ENCODE measurements at regions not wholly inside any gene's neighbourhood (a gene's known extent, or its start where the extent isn't known, plus 50 kb on each side); places are given as distances from the start of the nearest gene placed in this dataset.

DNA sequence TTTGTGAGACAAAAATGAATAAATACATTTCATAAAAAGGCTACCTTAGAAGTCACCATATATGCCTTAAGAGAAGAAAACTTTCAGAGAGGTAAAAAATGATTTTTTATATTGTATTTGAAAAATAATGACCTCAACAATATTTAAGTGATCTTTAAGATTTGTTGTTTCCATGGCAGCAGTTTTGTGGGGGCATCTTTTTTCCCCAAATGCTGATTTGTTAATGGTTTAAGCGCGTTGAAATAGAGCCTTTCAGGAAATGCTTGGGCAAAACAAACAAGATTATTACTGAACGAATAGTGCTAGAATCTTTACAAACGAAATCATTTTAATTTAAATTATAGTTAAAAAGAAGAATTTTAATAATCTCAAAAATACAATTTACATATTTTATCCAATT lies 103.1 kb upstream of the MYO16 start:
- 63 to 68% methylated on average over 4 of the region's 4 CpGs for WGBS, 2 donors
- no peaks in the 10 kb centered on the region for H3K27me3 ChIP-seq (ENCODE audit: control insufficient read depth in 1 of 2, insufficient read depth in 2 of 2, low read length in 1 of 2)
- H3K4me3 ChIP-seq (ENCODE audit: low read length in 2 of 2), result no peak overlapping the region
- no peaks in the 10 kb centered on the region for H3K4me1 ChIP-seq (ENCODE audit: control insufficient read depth in 1 of 2, insufficient read depth in 2 of 2, low read length in 2 of 2)
- no peaks in the 10 kb centered on the region for H3K36me3 ChIP-seq (ENCODE audit: control insufficient read depth in 1 of 2, insufficient read depth in 2 of 2, low read length in 1 of 2)
- no peak overlapping the region for H3K27ac ChIP-seq (ENCODE audit: low read depth in 1 of 2, low read length in 2 of 2)
- intact Hi-C loops (cut with DNase I), result no loop called here
- no peaks in the 10 kb centered on the region for H3K9me3 ChIP-seq (ENCODE audit: control insufficient read depth, low read length)
- no peak for ATAC-seq (ENCODE audit: low FRiP score)
- DNase-seq, result no peak

DNA sequence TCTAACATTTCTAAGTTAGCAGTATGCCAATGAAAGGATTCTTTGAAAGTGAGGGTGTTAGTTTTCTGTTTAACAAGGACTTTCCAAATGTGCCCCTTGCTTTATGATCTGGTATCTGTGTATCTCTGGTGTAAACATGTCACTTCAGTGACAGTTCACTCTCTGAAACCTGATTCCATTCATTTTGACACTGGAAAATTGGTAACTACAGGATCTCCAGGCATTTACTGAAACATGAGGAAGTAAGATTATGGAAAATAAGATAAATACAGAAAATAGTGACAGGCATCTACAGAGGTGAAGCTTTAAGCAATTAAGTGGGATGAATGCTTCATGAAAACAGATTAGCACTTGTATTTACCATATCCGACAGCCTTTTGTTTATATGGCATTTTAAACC lies 101.6 kb upstream of the MYO16 start:
- H3K27ac ChIP-seq (ENCODE audit: low read depth in 1 of 2, low read length in 2 of 2), result no peak overlapping the region
- 14 to 34% methylated on average over 1 of the region's 1 CpG for WGBS, 2 donors
- H3K36me3 ChIP-seq (ENCODE audit: control insufficient read depth in 1 of 2, insufficient read depth in 2 of 2, low read length in 1 of 2), result no peaks in the 10 kb centered on the region

DNA sequence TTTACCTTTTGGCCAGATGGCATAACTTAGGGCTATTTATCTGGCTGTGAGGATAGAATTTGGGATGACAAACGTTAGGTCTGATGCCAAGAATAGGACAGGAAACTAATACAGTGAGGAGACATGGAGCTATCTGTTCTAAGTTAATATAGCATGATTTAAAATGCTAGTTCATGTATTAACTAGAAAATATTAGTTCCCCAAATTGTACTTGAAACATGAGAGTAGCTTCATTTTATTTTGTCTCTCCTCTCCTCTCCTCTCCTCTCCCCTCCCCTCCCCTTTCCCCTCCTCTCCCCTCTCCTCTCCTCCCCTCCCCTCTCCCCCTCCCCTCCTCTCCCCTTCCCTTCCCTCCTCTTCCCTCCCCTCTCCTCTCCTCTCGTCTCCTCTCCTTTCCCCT lies 101.1 kb upstream of the MYO16 start:
- Histone ChIP-seq H3K27ac (ENCODE audit: low read depth in 1 of 2, low read length in 2 of 2) (no peak overlapping the region), H3K4me1 (ENCODE audit: control insufficient read depth in 1 of 2, insufficient read depth in 2 of 2, low read length in 2 of 2) (no peaks in the 10 kb centered on the region), H3K36me3 (ENCODE audit: control insufficient read depth in 1 of 2, insufficient read depth in 2 of 2, low read length in 1 of 2) (no peaks in the 10 kb centered on the region), H3K27me3 (ENCODE audit: control insufficient read depth in 1 of 2, insufficient read depth in 2 of 2, low read length in 1 of 2) (no peaks in the 10 kb centered on the region), H3K4me3 (ENCODE audit: low read length in 2 of 2) (no peak overlapping the region), H3K9me3 (ENCODE audit: control insufficient read depth, low read length) (no peaks in the 10 kb centered on the region)
- intact Hi-C loops (cut with DNase I), result no loop called here
- ATAC-seq (ENCODE audit: low FRiP score) (no peak), DNase-seq (no peak)
- 27 to 35% methylated on average over 2 of the region's 2 CpGs for WGBS, 2 donors

More for the DNA sequence above, 101.6 kb upstream of the MYO16 start:
- H3K9me3 ChIP-seq (ENCODE audit: control insufficient read depth, low read length), result no peaks in the 10 kb centered on the region
- no peak for ATAC-seq (ENCODE audit: low FRiP score)
- no peaks in the 10 kb centered on the region for H3K4me1 ChIP-seq (ENCODE audit: control insufficient read depth in 1 of 2, insufficient read depth in 2 of 2, low read length in 2 of 2)
- no peak for DNase-seq
- intact Hi-C loops (cut with DNase I), result no loop called here
- no peaks in the 10 kb centered on the region for H3K27me3 ChIP-seq (ENCODE audit: control insufficient read depth in 1 of 2, insufficient read depth in 2 of 2, low read length in 1 of 2)
- H3K4me3 ChIP-seq (ENCODE audit: low read length in 2 of 2), result no peak overlapping the region

DNA sequence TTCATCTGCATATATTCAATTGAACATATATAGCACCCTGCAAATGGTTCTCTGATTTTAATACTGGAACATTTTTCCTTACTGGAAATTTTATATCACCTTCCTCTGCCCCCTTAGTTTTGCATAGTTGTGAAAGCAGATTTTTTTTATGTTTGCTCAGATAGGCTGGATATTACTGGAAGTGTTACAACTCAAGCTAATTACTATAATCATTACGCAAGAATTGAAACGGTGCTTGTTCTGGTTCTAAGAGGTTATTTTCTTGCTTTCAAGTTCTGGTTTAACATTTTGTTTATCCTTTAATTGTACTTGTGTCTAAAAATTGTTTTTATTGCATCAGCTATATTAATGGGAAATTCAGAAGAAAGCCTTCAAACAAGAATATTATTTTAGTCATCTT lies 95.6 kb upstream of the MYO16 start:
- 90 to 92% methylated on average over 2 of the region's 2 CpGs for WGBS, 2 donors
- Histone ChIP-seq H3K9me3 (ENCODE audit: control insufficient read depth, low read length) (no peaks in the 10 kb centered on the region), H3K27me3 (ENCODE audit: control insufficient read depth in 1 of 2, insufficient read depth in 2 of 2, low read length in 1 of 2) (no peaks in the 10 kb centered on the region), H3K4me3 (ENCODE audit: low read length in 2 of 2) (no peak overlapping the region), H3K27ac (ENCODE audit: low read depth in 1 of 2, low read length in 2 of 2) (no peak overlapping the region), H3K4me1 (ENCODE audit: control insufficient read depth in 1 of 2, insufficient read depth in 2 of 2, low read length in 2 of 2) (no peaks in the 10 kb centered on the region), H3K36me3 (ENCODE audit: control insufficient read depth in 1 of 2, insufficient read depth in 2 of 2, low read length in 1 of 2) (no peaks in the 10 kb centered on the region)
- intact Hi-C loops (cut with DNase I), result no loop called here
- DNase-seq (no peak), ATAC-seq (ENCODE audit: low FRiP score) (no peak)

DNA sequence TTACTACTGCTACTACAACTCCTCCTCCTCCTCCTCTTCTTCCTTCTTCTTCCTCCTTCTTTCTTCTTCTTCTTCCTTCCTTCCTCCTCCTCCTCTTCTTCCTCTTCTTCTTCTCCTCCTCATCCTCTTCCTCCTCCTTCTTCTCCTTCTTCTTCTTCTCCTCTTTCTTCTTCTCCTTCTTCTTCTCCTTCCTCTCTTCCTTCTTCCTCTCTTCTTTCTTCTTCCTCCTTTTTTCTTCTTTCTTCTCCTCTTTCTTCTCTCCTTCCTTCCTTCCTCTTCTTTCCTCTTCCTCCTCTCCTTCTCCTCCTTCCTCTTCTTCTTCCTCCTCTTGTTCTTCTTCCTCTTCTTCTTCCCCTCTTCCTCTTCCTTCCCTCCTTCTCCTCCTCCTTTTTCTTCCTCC lies 94.7 kb upstream of the MYO16 start:
- H3K27ac ChIP-seq (ENCODE audit: low read depth in 1 of 2, low read length in 2 of 2), result no peak overlapping the region
- no peaks in the 10 kb centered on the region for H3K27me3 ChIP-seq (ENCODE audit: control insufficient read depth in 1 of 2, insufficient read depth in 2 of 2, low read length in 1 of 2)
- no peaks in the 10 kb centered on the region for H3K9me3 ChIP-seq (ENCODE audit: control insufficient read depth, low read length)
- H3K4me3 ChIP-seq (ENCODE audit: low read length in 2 of 2), result no peak overlapping the region
- H3K36me3 ChIP-seq (ENCODE audit: control insufficient read depth in 1 of 2, insufficient read depth in 2 of 2, low read length in 1 of 2), result no peaks in the 10 kb centered on the region
- ATAC-seq (ENCODE audit: low FRiP score) (no peak), DNase-seq (no peak)
- no peaks in the 10 kb centered on the region for H3K4me1 ChIP-seq (ENCODE audit: control insufficient read depth in 1 of 2, insufficient read depth in 2 of 2, low read length in 2 of 2)
- intact Hi-C loops (cut with DNase I), result no loop called here

DNA sequence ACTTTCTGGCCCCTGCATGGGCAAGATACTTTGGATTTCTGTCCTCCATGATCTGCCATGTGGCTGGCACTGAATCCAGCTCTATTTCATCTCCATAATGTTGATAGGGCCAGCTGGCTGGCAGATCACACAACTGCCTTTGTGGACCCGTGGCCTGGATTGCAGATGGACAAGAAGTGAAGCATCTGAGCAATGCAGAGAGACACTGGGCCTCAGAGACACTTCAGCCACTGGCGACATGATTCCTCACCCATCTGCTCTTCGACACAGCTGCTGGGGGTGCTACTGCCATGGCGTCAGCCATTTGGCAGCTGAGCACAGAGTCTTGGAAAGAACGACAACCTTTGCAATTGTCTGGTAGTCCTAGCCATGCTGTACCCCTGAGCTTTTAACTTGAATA lies 79.5 kb upstream of the MYO16 start:
- Histone ChIP-seq H3K4me3 (ENCODE audit: low read length in 2 of 2) (no peak overlapping the region), H3K9me3 (ENCODE audit: control insufficient read depth, low read length) (no peaks in the 10 kb centered on the region), H3K4me1 (ENCODE audit: control insufficient read depth in 1 of 2, insufficient read depth in 2 of 2, low read length in 2 of 2) (no peaks in the 10 kb centered on the region), H3K27ac (ENCODE audit: low read depth in 1 of 2, low read length in 2 of 2) (no peak overlapping the region), H3K36me3 (ENCODE audit: control insufficient read depth in 1 of 2, insufficient read depth in 2 of 2, low read length in 1 of 2) (no peaks in the 10 kb centered on the region), H3K27me3 (ENCODE audit: control insufficient read depth in 1 of 2, insufficient read depth in 2 of 2, low read length in 1 of 2) (no peaks in the 10 kb centered on the region)
- intact Hi-C loops (cut with DNase I), result no loop called here
- DNase-seq (no peak), ATAC-seq (ENCODE audit: low FRiP score) (no peak)
- 52 to 53% methylated on average over 5 of the region's 5 CpGs for WGBS, 2 donors

DNA sequence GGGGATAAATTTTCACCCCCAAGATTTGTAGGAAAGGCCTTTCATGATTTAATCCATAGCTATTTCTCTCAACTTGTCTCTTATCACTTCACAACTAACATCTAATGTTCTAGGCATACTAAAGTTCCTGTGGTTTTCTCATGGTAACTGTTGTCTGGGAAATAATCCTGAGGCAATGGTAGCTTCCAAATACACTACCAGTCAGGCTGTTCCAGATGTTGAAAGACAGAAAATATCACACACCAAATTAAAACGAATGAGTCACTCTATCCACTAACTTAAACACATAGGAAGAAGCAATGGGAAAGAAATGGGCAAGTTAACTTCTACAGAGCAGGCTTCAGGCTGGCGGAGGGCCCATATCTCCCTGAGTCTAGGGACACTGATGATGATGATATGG lies 77.7 kb upstream of the MYO16 start:
- Histone ChIP-seq H3K9me3 (ENCODE audit: control insufficient read depth, low read length) (no peaks in the 10 kb centered on the region), H3K4me1 (ENCODE audit: control insufficient read depth in 1 of 2, insufficient read depth in 2 of 2, low read length in 2 of 2) (no peaks in the 10 kb centered on the region), H3K27me3 (ENCODE audit: control insufficient read depth in 1 of 2, insufficient read depth in 2 of 2, low read length in 1 of 2) (no peaks in the 10 kb centered on the region), H3K27ac (ENCODE audit: low read depth in 1 of 2, low read length in 2 of 2) (no peak overlapping the region), H3K36me3 (ENCODE audit: control insufficient read depth in 1 of 2, insufficient read depth in 2 of 2, low read length in 1 of 2) (no peaks in the 10 kb centered on the region), H3K4me3 (ENCODE audit: low read length in 2 of 2) (no peak overlapping the region)
- DNase-seq, result no peak
- no peak for ATAC-seq (ENCODE audit: low FRiP score)
- WGBS, 2 donors, result 65 to 74% methylated on average over 2 of the region's 2 CpGs
- intact Hi-C loops (cut with DNase I), result no loop called here

DNA sequence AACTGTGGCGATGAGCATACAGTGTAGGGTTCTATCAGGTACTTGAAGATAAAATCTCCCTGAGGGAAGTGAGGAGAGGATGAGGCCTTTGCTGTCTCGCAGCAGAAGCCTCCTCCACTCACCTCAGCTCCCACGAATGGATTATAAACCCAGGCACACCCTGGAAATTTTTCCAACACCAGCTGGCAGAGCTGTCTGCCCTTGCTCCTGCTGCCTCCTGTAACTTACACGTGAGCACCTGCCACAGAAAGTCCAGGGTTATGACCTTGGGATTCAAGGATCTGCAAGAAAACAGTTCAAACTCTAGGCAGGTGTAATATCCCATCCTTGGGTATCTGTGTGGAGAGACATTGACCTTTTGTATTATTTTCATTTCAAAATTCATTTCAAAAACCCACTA lies 70.9 kb upstream of the MYO16 start:
- DNase-seq, result no peak
- WGBS, 2 donors, result 72 to 75% methylated on average over 4 of the region's 4 CpGs
- Histone ChIP-seq H3K9me3 (ENCODE audit: control insufficient read depth, low read length) (no peaks in the 10 kb centered on the region), H3K36me3 (ENCODE audit: control insufficient read depth in 1 of 2, insufficient read depth in 2 of 2, low read length in 1 of 2) (no peaks in the 10 kb centered on the region), H3K4me3 (ENCODE audit: low read length in 2 of 2) (no peak overlapping the region), H3K27ac (ENCODE audit: low read depth in 1 of 2, low read length in 2 of 2) (no peak overlapping the region), H3K27me3 (ENCODE audit: control insufficient read depth in 1 of 2, insufficient read depth in 2 of 2, low read length in 1 of 2) (no peaks in the 10 kb centered on the region), H3K4me1 (ENCODE audit: control insufficient read depth in 1 of 2, insufficient read depth in 2 of 2, low read length in 2 of 2) (no peaks in the 10 kb centered on the region)
- no peak for ATAC-seq (ENCODE audit: low FRiP score)
- intact Hi-C loops (cut with DNase I), result no loop called here

DNA sequence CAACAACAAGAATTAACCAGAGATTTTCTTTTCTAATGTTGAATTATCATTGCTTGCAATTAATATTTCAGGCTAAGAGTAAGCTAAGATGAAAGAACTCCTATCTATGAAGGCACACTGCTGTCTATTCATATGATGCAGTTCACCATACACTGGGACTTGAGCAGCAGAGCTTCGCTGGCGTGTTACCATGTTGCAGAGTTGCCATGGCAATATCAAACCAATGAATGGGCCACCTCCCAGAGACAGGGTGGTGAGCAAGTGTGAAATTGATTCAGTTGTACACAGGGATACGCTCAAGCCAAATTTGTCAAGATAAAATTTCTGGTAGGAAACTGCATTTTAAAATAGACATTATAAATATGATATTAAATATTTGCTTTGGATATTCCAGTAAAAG lies 69.3 kb upstream of the MYO16 start:
- Histone ChIP-seq H3K27ac (ENCODE audit: low read depth in 1 of 2, low read length in 2 of 2) (no peak overlapping the region), H3K36me3 (ENCODE audit: control insufficient read depth in 1 of 2, insufficient read depth in 2 of 2, low read length in 1 of 2) (no peaks in the 10 kb centered on the region), H3K27me3 (ENCODE audit: control insufficient read depth in 1 of 2, insufficient read depth in 2 of 2, low read length in 1 of 2) (no peaks in the 10 kb centered on the region), H3K4me1 (ENCODE audit: control insufficient read depth in 1 of 2, insufficient read depth in 2 of 2, low read length in 2 of 2) (no peaks in the 10 kb centered on the region), H3K4me3 (ENCODE audit: low read length in 2 of 2) (no peak overlapping the region), H3K9me3 (ENCODE audit: control insufficient read depth, low read length) (no peaks in the 10 kb centered on the region)
- no peak for ATAC-seq (ENCODE audit: low FRiP score)
- WGBS, 2 donors, result 67 to 70% methylated on average over 3 of the region's 3 CpGs
- no peak for DNase-seq
- intact Hi-C loops (cut with DNase I), result no loop called here

DNA sequence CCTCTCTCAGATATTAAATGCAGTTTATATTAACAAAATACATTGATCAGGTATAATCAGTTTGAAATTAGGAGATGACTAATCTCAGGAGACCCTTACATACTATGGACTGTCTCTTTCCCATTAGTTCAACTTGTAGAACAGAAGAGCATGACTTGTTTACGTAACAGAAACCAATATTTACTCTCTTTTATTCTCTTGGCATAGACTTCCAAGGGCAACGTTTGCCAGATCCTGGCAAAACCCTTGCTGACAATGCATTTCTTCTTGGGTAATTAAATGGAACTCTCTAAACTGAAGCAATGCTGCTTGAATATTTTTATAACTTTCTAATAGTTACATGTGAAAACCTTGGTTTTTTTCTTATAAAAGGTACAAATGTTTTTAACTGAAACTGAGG lies 68.3 kb upstream of the MYO16 start:
- Histone ChIP-seq H3K36me3 (ENCODE audit: control insufficient read depth in 1 of 2, insufficient read depth in 2 of 2, low read length in 1 of 2) (no peaks in the 10 kb centered on the region), H3K4me1 (ENCODE audit: control insufficient read depth in 1 of 2, insufficient read depth in 2 of 2, low read length in 2 of 2) (no peaks in the 10 kb centered on the region), H3K9me3 (ENCODE audit: control insufficient read depth, low read length) (no peaks in the 10 kb centered on the region), H3K27ac (ENCODE audit: low read depth in 1 of 2, low read length in 2 of 2) (no peak overlapping the region), H3K27me3 (ENCODE audit: control insufficient read depth in 1 of 2, insufficient read depth in 2 of 2, low read length in 1 of 2) (no peaks in the 10 kb centered on the region), H3K4me3 (ENCODE audit: low read length in 2 of 2) (no peak overlapping the region)
- intact Hi-C loops (cut with DNase I), result no loop called here
- WGBS, 2 donors, result 39 to 41% methylated on average over 2 of the region's 2 CpGs
- DNase-seq (no peak), ATAC-seq (ENCODE audit: low FRiP score) (no peak)
